ENCODE measurements at regions not wholly inside any gene's neighbourhood (a gene's known extent, or its start where the extent isn't known, plus 50 kb on each side); places are given as distances from the start of the nearest gene placed in this dataset.

DNA sequence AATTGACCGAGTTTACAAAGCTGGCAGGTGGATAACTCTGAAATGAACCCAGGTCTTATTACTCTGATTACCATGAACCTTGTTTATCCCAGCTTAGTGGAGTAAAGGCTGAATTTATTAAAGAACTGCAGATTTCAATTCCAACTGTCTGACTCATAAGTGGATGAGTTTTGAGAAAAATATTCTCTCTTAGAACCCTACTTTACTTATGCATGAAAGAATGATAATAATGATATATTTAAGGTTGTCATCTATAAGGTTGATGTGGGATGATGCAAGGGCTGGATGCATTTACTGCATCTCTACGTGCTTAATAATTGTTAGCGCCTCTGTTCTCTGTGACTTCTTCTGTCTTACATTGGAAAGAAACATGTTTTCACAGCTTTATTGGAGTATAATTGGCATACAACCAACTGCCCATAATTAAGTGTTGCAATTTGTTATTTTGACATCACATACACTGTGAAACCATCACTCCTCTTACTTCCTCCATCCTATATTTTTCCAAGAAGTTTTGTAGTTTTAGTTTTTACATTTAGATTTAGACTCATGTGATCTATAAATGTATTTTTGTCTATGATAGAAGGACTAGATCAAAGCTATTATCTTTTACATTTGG, 771.2 kb upstream of the ARRDC4 start:
- no peak overlapping the region for H3K4me3 ChIP-seq (replicated peaks; ENCODE audit: low read depth, low read length)
- TF ChIP-seq, protein P1, sequence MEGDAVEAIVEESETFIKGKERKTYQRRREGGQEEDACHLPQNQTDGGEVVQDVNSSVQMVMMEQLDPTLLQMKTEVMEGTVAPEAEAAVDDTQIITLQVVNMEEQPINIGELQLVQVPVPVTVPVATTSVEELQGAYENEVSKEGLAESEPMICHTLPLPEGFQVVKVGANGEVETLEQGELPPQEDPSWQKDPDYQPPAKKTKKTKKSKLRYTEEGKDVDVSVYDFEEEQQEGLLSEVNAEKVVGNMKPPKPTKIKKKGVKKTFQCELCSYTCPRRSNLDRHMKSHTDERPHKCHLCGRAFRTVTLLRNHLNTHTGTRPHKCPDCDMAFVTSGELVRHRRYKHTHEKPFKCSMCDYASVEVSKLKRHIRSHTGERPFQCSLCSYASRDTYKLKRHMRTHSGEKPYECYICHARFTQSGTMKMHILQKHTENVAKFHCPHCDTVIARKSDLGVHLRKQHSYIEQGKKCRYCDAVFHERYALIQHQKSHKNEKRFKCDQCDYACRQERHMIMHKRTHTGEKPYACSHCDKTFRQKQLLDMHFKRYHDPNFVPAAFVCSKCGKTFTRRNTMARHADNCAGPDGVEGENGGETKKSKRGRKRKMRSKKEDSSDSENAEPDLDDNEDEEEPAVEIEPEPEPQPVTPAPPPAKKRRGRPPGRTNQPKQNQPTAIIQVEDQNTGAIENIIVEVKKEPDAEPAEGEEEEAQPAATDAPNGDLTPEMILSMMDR (IDR thresholded peaks at IDR 0.05; ENCODE audit: low read length, missing control alignments): no peak
- peak; percentile 12 for DNase-seq (ENCODE audit: low read depth)

DNA sequence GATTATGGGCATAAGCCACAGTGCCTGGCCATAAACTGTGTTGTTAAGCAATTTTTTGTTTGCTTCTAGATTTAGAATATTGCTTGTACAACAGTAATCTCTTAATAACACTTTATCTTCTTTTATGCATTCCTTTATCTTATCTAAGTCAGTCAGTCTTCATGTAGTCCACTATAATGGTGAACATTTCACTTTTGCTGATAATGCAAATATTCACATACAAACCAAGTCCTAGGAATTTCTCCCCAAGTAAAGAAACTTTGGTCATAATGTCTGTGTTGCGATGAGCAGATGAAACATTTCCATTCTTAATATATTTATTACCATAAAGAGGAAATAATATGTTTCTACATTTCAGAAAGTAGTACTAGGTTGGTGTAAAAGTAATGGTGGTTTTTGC, 765.8 kb upstream of the ARRDC4 start:
- no peak for DNase-seq (ENCODE audit: low read depth)
- H3K4me3 ChIP-seq (replicated peaks; ENCODE audit: low read depth, low read length): no peak overlapping the region
- TF ChIP-seq, protein P1 (IDR thresholded peaks at IDR 0.05; ENCODE audit: low read length, missing control alignments): no peak

DNA sequence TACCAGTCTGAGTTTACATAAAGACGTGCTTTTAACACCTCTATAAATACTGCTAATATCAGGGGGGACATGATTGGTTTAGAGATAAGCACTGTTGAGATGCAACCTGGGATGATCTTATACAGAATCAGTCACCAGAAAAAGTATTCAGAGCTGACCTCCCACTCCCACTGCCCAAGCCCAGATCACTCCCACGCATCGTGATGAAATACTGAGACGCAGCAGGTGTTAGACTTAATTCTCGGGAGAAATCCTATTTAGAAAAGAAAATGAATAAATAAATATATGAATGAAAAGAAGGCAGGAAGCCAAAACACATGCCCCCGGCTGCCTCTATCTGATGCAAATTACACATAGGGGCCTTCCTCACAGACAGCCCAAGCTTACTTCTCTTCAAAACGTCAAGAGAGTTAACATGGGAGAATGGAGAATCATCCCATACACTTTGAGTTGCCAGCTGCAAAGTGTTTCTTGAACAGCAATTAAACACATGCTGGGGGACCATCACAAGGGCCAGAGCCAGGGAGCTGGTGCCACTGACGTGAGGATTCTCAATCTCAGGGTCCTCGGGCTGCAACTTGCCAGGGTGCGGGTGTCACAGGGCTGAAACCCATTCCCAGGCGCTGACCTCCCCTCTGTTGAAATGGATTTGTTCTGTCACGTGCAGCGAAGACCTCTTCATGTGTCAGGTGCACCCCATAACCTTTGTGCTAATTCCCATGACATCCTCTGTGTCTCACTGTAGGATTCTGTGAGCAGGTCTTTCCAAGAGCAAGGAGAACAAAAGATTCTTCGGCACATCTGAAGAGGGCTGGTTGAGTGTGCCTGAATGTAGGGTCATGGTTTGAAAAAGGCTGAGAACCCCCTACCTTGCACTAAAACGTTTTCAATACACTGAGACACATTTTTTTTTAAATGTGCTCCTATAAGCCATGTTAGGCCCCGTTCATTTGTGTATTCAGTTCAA, 764.2 kb upstream of the ARRDC4 start:
- H3K4me3 ChIP-seq (replicated peaks; ENCODE audit: low read depth, low read length): no peak overlapping the region
- TF ChIP-seq, protein P1 (IDR thresholded peaks at IDR 0.05; ENCODE audit: low read length, missing control alignments): no peak
- DNase-seq (ENCODE audit: low read depth): no peak

DNA sequence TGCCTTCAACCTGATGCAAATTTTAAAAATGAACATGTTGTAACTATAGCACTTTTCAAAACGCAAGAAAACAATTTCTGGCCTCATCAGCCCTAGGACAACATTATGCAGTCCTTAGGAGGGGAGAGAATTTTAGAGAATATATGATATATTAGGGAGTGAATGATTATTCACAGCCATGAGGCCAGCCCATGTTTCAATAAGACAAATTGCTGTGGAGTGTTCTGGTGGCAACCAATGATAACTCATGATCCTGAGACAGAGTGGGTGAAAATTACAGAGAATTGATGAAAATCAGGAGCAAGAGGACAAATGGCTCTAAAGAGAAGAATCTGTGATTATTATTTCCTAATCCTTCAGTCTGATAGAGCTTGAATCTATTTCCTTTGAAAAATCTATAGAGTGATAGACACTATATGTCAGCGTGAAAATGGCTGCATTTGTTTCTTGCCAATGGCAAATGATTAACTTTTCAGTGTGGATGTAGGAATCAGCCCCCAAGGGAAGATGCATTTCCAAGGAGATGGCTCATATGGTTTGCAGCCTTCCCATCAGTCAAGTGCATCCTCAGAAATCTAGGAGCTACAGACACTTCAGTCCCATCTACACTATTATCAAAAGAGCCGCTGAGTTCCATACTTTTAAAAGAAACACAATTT, 761.0 kb upstream of the ARRDC4 start:
- no peak for DNase-seq (ENCODE audit: low read depth)
- TF ChIP-seq, protein P1 (IDR thresholded peaks at IDR 0.05; ENCODE audit: low read length, missing control alignments): no peak
- H3K4me3 ChIP-seq (replicated peaks; ENCODE audit: low read depth, low read length): no peak overlapping the region

DNA sequence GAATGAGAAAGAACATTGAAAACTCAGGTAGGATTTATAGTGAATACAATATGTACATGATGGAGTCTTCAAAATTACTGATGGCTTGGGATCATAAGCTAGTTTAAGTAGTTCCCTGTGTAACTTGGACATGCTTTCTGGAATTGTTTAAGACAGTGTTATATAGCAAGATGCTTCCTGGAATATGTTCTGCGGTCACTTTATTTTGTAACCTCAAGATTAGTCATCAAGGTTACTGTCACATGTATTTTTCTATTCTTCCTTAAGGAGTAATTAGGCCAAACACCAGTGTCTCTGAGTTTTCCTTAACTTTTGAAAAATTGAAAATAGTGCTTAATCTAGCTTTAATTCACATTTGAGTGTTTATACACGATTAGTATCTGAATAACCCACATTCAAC, 760.3 kb upstream of the ARRDC4 start:
- no peak for DNase-seq (ENCODE audit: low read depth)
- TF ChIP-seq, protein P1 (IDR thresholded peaks at IDR 0.05; ENCODE audit: low read length, missing control alignments): no peak
- H3K4me3 ChIP-seq (replicated peaks; ENCODE audit: low read depth, low read length): no peak overlapping the region

DNA sequence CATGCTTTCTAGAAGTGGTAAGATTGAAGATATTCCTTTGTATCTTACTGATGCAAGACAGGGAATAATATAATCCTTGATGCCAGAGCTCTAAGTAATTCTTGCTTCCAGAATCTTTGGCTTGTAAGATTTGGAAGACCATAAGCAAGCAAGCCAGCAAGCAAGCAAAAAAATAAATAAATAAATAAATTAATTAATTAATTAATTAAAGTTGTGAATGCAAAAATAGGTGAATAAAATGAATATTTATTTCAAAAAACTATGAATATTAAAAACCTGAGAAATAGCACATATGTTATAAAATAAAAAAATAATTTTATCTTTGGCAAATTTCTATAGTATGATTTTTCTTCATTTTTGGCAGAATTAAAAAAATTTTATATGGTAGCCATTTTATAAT, 750.2 kb upstream of the ARRDC4 start:
- no peak overlapping the region for H3K4me3 ChIP-seq (replicated peaks; ENCODE audit: low read depth, low read length)
- TF ChIP-seq, protein P1 (IDR thresholded peaks at IDR 0.05; ENCODE audit: low read length, missing control alignments): no peak
- DNase-seq (ENCODE audit: low read depth): no peak

Data from fibroblast of pulmonary artery (primary cell).